ENCODE measurements at regions not wholly inside any gene's neighbourhood (a gene's known extent, or its start where the extent isn't known, plus 50 kb on each side); places are given as distances from the start of the nearest gene placed in this dataset.

GRCh38 chr16:65662256-65662655 lies 540.4 kb upstream of the CDH11 start:
- no peak for TF ChIP-seq CTCF (IDR thresholded peaks at IDR 0.05; ENCODE audit: control insufficient read depth, extremely low read depth, insufficient read depth)
- no peak overlapping the region for H3K4me3 ChIP-seq (ENCODE audit: low read depth, low read length)
- DNase-seq (ENCODE audit: low read depth): no peak

GRCh38 chr16:65661558-65661957 lies 539.7 kb upstream of the CDH11 start:
- DNase-seq (ENCODE audit: low read depth): no peak
- H3K4me3 ChIP-seq (ENCODE audit: low read depth, low read length): no peak overlapping the region
- no peak for TF ChIP-seq CTCF (IDR thresholded peaks at IDR 0.05; ENCODE audit: control insufficient read depth, extremely low read depth, insufficient read depth)

GRCh38 chr16:65660390-65660789 lies 538.5 kb upstream of the CDH11 start:
- no peak overlapping the region for H3K4me3 ChIP-seq (ENCODE audit: low read depth, low read length)
- no peak for DNase-seq (ENCODE audit: low read depth)
- no peak for TF ChIP-seq CTCF (IDR thresholded peaks at IDR 0.05; ENCODE audit: control insufficient read depth, extremely low read depth, insufficient read depth)

GRCh38 chr16:65659758-65660157 lies 537.9 kb upstream of the CDH11 start:
- no peak for DNase-seq (ENCODE audit: low read depth)
- no peak for TF ChIP-seq CTCF (IDR thresholded peaks at IDR 0.05; ENCODE audit: control insufficient read depth, extremely low read depth, insufficient read depth)
- H3K4me3 ChIP-seq (ENCODE audit: low read depth, low read length): no peak overlapping the region

- DNase-seq (ENCODE audit: low read depth): no peak
- no peak overlapping the region for H3K4me3 ChIP-seq (ENCODE audit: low read depth, low read length)
- no peak for TF ChIP-seq CTCF (IDR thresholded peaks at IDR 0.05; ENCODE audit: control insufficient read depth, extremely low read depth, insufficient read depth)
Measured at GRCh38 chr16:65658787-65659220, 536.9 kb upstream of the CDH11 start.

GRCh38 chr16:65658349-65658748 lies 536.5 kb upstream of the CDH11 start:
- H3K4me3 ChIP-seq (ENCODE audit: low read depth, low read length): no peak overlapping the region
- TF ChIP-seq CTCF (IDR thresholded peaks at IDR 0.05; ENCODE audit: control insufficient read depth, extremely low read depth, insufficient read depth): no peak
- DNase-seq (ENCODE audit: low read depth): no peak

- no peak for DNase-seq (ENCODE audit: low read depth)
- H3K4me3 ChIP-seq (ENCODE audit: low read depth, low read length): no peak overlapping the region
- no peak for TF ChIP-seq CTCF (IDR thresholded peaks at IDR 0.05; ENCODE audit: control insufficient read depth, extremely low read depth, insufficient read depth)
Measured at GRCh38 chr16:65657556-65657955, 535.7 kb upstream of the CDH11 start.
